GM12875 (cell line): ENCODE measurements at regions not wholly inside any gene's neighbourhood (a gene's known extent, or its start where the extent isn't known, plus 50 kb on each side); places are given as distances from the start of the nearest gene placed in this dataset.

Experiments used
- H3K4me3 ChIP-seq: one replicate; pipeline ENCODE4 v1.5.1; 2011; ENCODE audit warnings: low read depth, low read length, control low read depth
- TF ChIP-seq, protein P1 (sequence below): IDR thresholded peaks from 2 replicates; pipeline ENCODE4 v1.5.1; 2011; ENCODE audit warnings: low read depth, mild to moderate bottlenecking, control low read depth, inconsistent platforms, low read length, moderate library complexity, borderline replicate concordance; ENCODE audit not compliant: insufficient read depth

DNA sequence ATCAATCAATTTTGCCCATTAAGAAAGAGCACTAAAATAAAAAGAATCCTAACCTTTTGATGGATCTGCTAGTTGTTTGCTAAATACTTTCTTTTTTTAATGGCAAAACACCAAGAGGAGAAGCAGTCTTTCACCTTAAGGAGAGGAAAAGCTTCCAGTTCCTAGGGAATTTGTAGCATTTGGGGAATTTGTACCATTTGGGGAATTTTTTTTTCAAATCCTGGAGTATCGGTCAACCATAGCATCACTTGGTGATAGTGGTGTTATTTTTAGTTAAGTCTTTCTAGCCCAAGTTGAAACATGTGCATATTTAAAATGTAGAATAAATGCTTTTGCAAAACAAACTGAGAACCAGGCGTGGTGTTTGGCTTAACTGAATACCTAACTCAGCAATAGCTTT lies 117.5 kb upstream of the SEMA6D start:
- TF ChIP-seq, protein P1, sequence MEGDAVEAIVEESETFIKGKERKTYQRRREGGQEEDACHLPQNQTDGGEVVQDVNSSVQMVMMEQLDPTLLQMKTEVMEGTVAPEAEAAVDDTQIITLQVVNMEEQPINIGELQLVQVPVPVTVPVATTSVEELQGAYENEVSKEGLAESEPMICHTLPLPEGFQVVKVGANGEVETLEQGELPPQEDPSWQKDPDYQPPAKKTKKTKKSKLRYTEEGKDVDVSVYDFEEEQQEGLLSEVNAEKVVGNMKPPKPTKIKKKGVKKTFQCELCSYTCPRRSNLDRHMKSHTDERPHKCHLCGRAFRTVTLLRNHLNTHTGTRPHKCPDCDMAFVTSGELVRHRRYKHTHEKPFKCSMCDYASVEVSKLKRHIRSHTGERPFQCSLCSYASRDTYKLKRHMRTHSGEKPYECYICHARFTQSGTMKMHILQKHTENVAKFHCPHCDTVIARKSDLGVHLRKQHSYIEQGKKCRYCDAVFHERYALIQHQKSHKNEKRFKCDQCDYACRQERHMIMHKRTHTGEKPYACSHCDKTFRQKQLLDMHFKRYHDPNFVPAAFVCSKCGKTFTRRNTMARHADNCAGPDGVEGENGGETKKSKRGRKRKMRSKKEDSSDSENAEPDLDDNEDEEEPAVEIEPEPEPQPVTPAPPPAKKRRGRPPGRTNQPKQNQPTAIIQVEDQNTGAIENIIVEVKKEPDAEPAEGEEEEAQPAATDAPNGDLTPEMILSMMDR: no peak
- H3K4me3 ChIP-seq: no peak overlapping the region

DNA sequence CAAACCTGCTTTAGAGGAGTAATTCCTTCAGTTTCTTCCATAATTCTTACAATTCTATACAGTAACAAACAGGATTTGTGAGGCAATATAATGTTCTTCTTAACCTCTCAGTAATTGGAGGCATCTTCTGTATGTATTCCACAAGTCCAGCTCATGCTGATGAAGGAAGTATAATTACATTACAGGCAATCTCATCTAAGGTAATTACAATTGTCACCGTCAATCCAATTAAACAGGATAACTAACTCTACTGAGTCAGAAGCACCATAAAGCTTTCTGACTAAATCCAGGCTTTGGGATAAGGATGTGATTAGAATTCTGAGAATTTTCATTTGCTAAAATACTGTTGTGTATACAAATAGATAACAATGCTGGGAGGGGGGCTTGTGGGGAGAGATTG lies 115.2 kb upstream of the SEMA6D start:
- TF ChIP-seq, protein P1: no peak
- no peak overlapping the region for H3K4me3 ChIP-seq

DNA sequence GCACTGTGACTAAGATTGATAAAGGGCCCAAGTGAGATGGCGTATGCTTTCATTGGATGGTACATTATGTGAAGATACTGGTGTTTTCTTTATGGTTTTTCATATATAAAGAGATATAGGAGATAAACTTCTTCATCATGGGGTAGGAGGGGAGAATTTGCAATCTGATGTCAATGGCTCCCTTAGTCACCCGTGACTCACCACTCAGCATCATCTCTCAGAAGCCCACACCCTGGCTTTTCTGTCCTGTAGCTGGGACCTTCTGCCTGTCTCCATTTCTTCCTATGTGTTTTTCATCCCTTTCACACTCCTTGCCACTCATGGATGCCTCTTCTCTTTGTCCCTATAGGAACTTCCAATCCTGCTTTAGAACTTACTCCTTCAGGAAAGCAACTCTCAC lies 114.3 kb upstream of the SEMA6D start:
- no peak overlapping the region for H3K4me3 ChIP-seq
- TF ChIP-seq, protein P1: no peak

DNA sequence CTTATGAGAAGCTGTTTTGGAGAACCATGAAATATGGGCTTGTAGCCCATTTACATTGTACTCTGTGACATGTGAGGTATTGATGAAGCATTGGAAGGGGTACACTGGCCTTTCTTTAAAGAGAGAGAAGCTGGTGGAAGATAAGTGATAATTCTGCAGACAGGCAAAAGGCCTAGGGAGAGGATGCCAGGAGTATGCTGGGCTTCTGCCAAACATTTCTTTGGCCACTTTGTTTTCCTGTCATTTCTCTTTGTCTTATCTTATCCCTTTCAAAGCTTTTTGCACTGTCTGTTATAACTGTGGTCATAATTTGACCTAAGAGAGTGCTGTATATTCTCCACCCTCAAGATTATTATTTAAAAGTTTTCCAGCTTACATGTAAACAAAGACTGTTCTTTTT lies 109.6 kb upstream of the SEMA6D start:
- TF ChIP-seq, protein P1: no peak
- H3K4me3 ChIP-seq: no peak overlapping the region

DNA sequence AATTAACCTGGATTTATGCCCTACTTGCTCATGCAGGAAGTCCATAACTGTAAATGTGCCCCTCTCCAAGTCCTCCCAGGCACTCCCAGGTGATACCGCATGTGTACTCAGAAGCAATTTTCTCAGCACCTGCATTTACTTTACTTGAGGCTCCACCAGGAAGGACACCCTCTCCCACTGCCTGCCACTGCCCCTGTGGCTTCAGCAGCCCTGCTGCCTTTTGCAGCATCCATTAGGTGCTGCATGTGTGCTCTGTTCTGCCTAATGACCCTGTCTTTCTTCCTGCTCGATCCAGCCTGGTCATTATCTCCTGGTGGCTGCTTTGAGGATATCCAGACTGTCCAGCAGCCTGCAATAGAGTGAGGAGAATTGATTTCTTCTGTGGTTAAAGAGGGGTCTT lies 107.6 kb upstream of the SEMA6D start:
- TF ChIP-seq, protein P1: no peak
- H3K4me3 ChIP-seq: no peak overlapping the region

DNA sequence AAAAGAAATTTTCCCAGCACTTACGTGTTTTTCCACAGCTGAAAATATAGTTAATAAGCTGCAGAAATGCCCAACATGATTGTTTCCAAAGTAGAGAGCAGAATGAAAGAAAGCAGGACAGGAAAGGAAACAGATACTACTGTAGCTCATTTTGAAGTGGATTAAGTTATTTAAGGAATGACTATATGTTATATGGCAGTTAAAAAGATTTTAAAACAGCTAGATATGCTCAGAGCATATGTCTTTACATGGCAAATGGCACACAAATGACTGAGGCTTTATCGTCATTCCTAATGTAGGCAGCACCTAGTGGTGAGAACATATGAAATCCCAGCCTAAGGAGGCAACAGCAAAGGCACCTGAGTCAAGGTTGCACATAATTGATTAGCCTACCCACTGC lies 106.6 kb upstream of the SEMA6D start:
- TF ChIP-seq, protein P1: no peak
- no peak overlapping the region for H3K4me3 ChIP-seq

DNA sequence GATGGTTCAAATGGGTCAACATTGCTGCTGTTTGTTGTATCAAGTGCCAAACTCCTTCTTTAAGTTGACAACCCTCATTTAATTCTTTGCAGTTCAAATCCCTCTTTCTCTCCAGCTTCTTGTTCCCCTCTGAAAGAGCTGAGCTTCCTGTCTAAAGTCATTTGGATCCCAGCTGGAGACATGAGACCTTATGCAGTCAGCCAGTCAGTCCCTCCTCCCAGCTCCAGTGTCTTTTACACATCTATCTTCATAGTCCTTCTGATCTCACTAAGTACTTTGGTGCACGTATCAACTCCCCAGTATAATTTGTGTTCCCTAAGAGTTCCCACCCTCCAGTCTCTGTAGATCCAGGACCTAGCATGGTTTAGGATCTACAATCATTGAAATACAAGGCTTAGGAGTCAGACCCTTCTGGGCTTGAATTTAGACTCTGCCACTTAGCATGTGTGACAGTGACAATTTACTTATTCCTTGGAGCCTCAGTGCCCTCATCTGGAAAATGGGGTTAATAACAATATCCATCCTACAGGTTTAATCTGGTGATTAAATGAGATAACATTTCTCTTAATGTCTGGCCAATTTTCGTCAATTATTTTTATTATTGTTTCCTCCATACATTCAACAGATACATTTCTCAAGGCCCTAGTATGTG lies 102.8 kb upstream of the SEMA6D start:
- TF ChIP-seq, protein P1: no peak

More for the DNA sequence above, 102.8 kb upstream of the SEMA6D start:
- H3K4me3 ChIP-seq: no peak overlapping the region
